GM06990 (cell line): ENCODE measurements at regions not wholly inside any gene's neighbourhood (a gene's known extent, or its start where the extent isn't known, plus 50 kb on each side); places are given as distances from the start of the nearest gene placed in this dataset.
"Not testable (repeated sequence)": the region's sequence is repeated elsewhere in the genome, so short reads cannot be mapped to it uniquely, and the experiment has no call there.

ENCODE experiments used
- DNase-seq: peaks from one replicate; pipeline ENCODE4 v3.0.0-alpha.2; 2011; ENCODE audit not compliant: insufficient read length; ENCODE audit errors: extremely low read depth
- H3K27me3 ChIP-seq: replicated peaks from 2 replicates; pipeline ENCODE4 v1.6.0; 2011; ENCODE audit warnings: low read length; ENCODE audit not compliant: control insufficient read depth, insufficient read depth
- H3K36me3 ChIP-seq: 2 replicates; pipeline ENCODE4 v1.5.1; 2011; ENCODE audit warnings: low read length; ENCODE audit not compliant: control insufficient read depth, insufficient read depth
- H3K4me3 ChIP-seq: replicated peaks from 2 replicates; pipeline ENCODE4 v1.5.1; 2011; ENCODE audit warnings: low read depth, mild to moderate bottlenecking, control low read depth, low read length
- CTCF ChIP-seq: IDR thresholded peaks from 2 replicates; pipeline ENCODE4 v1.5.1; 2011; ENCODE audit warnings: low read length, control low read depth, mild to moderate bottlenecking, inconsistent platforms; ENCODE audit not compliant: insufficient read depth, poor library complexity, severe bottlenecking

GRCh38 chr6:141394125-141394536, 738.6 kb upstream of the GJE1 start:
- DNase-seq = no peak
- Histone ChIP-seq H3K27me3 (no peaks in the 10 kb centered on the region), H3K4me3 (no peak overlapping the region), H3K36me3 (no peaks in the 10 kb centered on the region)
- no peak for TF ChIP-seq CTCF

- Histone ChIP-seq H3K36me3 (no peaks in the 10 kb centered on the region), H3K4me3 (no peak overlapping the region), H3K27me3 (no peaks in the 10 kb centered on the region)
- TF ChIP-seq CTCF = no peak
- DNase-seq = no peak
Observed at GRCh38 chr6:141393405-141394124, 739.2 kb upstream of the GJE1 start.

GRCh38 chr6:141391135-141391534, 741.6 kb upstream of the GJE1 start:
- H3K27me3 ChIP-seq, H3K4me3 ChIP-seq, DNase-seq, H3K36me3 ChIP-seq: not testable (repeated sequence)

- no peak for DNase-seq
- H3K27me3 ChIP-seq = no peaks in the 10 kb centered on the region
- no peaks in the 10 kb centered on the region for H3K36me3 ChIP-seq
- H3K4me3 ChIP-seq = no peak overlapping the region
- TF ChIP-seq CTCF = no peak
Observed at GRCh38 chr6:141388666-141389065, 744.1 kb upstream of the GJE1 start.

- no peak for TF ChIP-seq CTCF
- no peak overlapping the region for H3K4me3 ChIP-seq
- H3K36me3 ChIP-seq = no peaks in the 10 kb centered on the region
- no peaks in the 10 kb centered on the region for H3K27me3 ChIP-seq
- no peak for DNase-seq
Observed at GRCh38 chr6:141370438-141370837, 762.3 kb upstream of the GJE1 start.

GRCh38 chr6:141366796-141367195, 765.9 kb upstream of the GJE1 start:
- not testable (repeated sequence) for H3K4me3 ChIP-seq, H3K36me3 ChIP-seq, DNase-seq, H3K27me3 ChIP-seq

GRCh38 chr6:141364694-141365093, 768.0 kb upstream of the GJE1 start:
- no peak overlapping the region for H3K4me3 ChIP-seq
- TF ChIP-seq CTCF = no peak
- DNase-seq = no peak
- no peaks in the 10 kb centered on the region for H3K27me3 ChIP-seq
- no peaks in the 10 kb centered on the region for H3K36me3 ChIP-seq
